ENCODE measurements at regions not wholly inside any gene's neighbourhood (a gene's known extent, or its start where the extent isn't known, plus 50 kb on each side); places are given as distances from the start of the nearest gene placed in this dataset.

GRCh38 chr10:121662945-121663917, 65.0 kb upstream of the FGFR2 start:
- TF ChIP-seq BRD9 (IDR thresholded peaks at IDR 0.05; ENCODE audit: low read depth, partially characterized antibody), result no peak
- no peak for TF ChIP-seq PHF20 (IDR thresholded peaks at IDR 0.05; ENCODE audit: partially characterized antibody)
- no peak for TF ChIP-seq EP300 (IDR thresholded peaks at IDR 0.05; ENCODE audit: low read length)
- TF ChIP-seq SRF (CRISPR knock-in tag; IDR thresholded peaks at IDR 0.05), result no peak
- TF ChIP-seq ZNF121 (CRISPR knock-in tag; conservative IDR thresholded peaks at IDR 0.05), result no peak
- TF ChIP-seq FOXK1 (CRISPR knock-in tag; IDR thresholded peaks at IDR 0.05; ENCODE audit: borderline replicate concordance), result no peak
- no peak for TF ChIP-seq BRF1 (IDR thresholded peaks at IDR 0.05; ENCODE audit: borderline replicate concordance, extremely low read depth, insufficient read length)
- TF ChIP-seq ZBTB34 (CRISPR knock-in tag; IDR thresholded peaks at IDR 0.05), result no peak
- no peak for TF ChIP-seq ATF2 (CRISPR knock-in tag; IDR thresholded peaks at IDR 0.05)
- TF ChIP-seq CREB1 (IDR thresholded peaks at IDR 0.05), result no peak
- TF ChIP-seq CREB1 (CRISPR knock-in tag; IDR thresholded peaks at IDR 0.05), result no peak
- TF ChIP-seq ZNF3 (CRISPR knock-in tag; IDR thresholded peaks at IDR 0.05), result no peak
- no peak for TF ChIP-seq ZBTB2 (IDR thresholded peaks at IDR 0.05)

Measured in K562 (cell line).